HG03558 (cell line): ENCODE measurements at regions not wholly inside any gene's neighbourhood (a gene's known extent, or its start where the extent isn't known, plus 50 kb on each side); places are given as distances from the start of the nearest gene placed in this dataset.

Experiments
- ATAC-seq: cut with Tn5 transposase; IDR thresholded peaks from one replicate; pipeline ENCODE4 v1.9.1; 2021; ENCODE audit warnings: moderate number of reproducible peaks; ENCODE audit not compliant: unreplicated experiment; ENCODE audit errors: extremely low read depth

DNA sequence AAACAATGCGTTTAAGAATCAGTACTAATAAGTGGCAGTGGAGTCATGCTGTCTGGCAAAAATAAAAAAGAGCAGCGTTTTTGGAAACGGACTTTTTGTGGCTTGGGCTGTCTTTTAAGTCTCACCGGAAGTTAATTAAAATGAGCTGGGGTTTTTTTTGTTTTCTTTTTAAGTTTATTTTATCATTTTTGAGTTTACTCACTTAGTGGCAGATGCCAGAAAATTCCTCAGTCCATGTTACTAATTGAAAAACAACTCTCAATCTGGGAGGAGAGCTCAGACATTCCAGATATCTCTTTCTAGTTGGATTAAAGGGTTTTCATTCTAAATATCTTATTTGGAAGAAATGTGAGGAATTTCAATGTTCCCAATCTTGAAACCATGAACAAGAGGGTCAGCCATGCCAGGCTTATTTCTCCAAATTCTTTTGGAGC, 133.8 kb upstream of the AGR3 start:
- ATAC-seq = no peak

DNA sequence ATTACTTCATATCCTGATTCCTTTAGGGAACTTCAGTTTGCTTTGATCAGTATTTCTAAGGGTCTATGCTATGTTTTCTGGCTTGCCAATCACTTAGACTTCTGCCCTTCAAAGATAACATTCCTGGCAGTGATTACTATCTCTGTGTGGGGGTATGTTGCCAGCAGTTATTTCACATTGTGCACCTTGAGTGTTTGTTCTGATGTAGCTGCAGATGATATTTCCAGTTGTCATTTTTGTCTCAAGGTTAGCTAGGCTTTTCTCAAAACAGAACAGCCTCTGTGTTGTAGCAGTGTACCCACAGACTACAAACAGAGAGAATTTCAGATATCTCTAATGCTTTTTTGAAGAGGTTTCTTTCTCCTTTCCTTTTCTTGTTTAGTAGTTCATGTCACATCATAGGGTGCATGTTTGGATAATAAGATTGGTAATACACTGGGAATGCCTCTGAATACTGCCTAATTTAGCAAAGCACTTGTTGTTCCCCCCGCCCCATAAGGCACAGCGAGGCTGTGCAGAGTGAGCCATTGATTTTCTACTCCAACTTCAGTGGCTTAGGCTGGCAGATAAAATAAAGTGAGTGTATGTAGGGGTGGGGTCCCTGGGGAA, 134.7 kb upstream of the AGR3 start:
- no peak for ATAC-seq

DNA sequence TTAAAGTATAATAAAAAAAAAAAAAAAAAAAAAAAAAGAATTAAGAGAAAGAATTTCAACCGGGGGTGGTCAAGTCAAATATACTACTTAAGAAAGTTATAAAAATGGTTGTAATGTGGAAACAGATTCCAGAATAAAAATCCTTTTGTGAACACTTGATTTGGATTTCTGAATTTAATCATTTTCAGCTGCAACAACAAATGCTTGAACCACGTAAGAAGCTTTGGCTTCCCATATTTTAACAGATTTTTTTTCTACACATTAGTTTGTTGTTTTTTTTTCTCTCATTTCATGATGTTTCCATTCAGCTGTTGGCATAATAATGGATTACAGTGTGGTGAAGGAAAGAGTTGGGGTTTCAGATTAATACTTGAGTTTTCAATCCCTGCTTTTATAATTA, 137.3 kb upstream of the AGR3 start:
- ATAC-seq = no peak

DNA sequence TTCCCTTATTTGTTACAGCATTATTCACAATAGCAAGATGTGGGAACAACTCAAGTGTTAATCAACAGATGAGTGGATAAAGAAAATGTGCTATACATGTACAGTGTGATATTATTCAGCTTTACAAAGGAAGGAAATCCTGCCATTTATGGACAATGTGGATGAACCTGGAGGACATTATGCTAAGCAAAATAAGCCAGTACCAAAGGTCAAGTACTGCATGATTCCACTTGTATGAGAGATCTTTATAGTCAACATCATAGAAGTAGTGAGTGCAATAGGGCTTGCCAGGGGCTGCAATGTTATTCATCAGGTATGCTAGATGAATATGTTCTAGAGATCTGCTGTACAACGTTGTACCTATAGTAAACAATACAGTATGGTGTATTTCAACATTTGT, 138.5 kb upstream of the AGR3 start:
- ATAC-seq = no peak

DNA sequence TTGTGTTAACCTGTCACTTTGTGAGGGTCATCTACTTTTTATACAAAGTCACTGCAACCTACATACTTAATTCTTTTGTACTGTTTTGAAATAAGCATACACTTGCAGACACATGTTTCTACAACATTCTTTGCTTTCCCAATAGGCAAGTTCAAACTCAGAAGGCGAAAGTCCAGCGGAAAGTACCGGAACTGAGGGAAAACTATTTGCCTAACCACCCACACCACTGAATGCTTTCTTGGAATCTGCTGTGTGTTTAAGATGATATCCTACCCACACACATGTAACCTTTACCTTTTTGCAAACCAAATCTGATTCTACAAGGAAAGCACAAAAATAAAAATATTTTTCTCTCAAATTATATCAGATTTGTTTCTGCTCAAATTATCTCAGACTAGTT, 139.4 kb upstream of the AGR3 start:
- no peak for ATAC-seq

- ATAC-seq = no peak
These were observed 141.1 kb upstream of the AGR3 start for GRCh38 chr7:17022920-17023319.

- no peak for ATAC-seq
These were observed 144.5 kb upstream of the AGR3 start for GRCh38 chr7:17026269-17026668.

GRCh38 chr7:17027143-17027788, 145.5 kb upstream of the AGR3 start:
- ATAC-seq = no peak

- no peak for ATAC-seq
These were observed 146.0 kb upstream of the AGR3 start for GRCh38 chr7:17027789-17028152.

- no peak for ATAC-seq
These were observed 147.4 kb upstream of the AGR3 start for GRCh38 chr7:17029150-17029549.

DNA sequence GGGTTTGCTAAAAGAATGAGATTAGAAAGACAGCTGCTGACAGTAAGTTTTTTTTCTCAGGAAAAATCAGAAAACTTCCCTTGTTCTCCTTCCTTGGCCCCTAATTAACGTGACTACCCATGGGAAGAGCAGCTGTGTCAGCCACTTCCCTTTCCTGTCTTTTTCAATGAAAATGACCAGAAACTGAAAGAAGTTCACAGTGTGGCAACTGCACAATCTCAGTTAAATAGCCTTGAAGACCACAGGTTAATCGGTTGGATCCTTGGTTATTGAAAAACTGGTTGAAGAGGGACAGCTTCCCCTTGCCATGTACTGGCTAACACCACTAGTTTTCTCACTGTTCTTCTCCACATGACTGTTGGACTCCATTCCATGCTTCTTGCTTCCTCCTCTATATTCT, 148.8 kb upstream of the AGR3 start:
- no peak for ATAC-seq

DNA sequence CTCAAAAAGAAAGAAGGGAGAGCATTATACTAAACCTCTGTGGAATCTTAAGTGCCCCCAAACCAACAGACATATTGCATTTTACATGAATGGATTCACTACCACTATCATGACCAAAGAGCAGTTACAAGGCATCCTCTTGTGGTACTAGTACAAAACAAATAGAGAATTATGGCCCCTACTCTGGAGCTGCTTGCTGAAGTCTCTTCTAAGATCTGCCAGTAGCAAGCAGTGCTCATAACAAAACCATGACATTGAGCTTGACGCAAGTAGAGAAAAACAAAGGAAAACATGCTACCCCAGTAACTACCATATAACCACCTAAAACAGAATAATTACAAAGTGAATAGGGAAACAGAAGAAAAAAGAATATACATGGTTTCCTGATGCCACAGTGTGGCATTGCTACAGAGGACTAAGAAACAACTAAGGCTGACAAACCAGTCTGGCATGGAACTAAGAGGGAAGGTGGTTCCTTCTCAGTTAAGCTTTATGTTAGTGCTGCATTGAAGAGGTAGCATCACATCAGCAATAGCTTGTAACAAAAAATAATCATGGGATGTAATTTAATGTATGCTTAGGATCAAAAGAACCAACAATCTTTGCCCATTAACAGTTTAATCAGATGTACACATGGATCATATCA, 150.2 kb upstream of the AGR3 start:
- ATAC-seq = no peak

- ATAC-seq = no peak
These were observed 151.5 kb upstream of the AGR3 start for GRCh38 chr7:17033245-17033644.

- ATAC-seq = no peak
These were observed 154.8 kb upstream of the AGR3 start for GRCh38 chr7:17036584-17036983.

DNA sequence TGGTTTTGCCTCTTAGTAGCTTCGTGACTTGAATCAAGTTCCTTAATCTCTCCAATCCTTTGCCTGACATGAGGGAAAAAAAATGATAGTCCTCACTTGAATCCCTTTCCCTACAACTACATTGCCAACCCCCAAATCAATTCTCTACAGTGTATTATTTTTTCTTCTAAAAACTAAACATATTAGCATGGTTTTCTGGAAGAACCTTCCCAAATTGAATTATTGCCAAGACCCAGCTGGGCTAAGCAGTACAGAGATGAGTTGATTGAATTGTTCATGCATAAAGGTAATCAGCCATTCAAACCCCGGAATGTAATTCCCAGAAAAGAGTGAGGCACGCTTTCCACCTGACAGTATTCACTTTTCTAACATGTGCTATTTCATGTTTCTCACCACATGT, 155.6 kb upstream of the AGR3 start:
- ATAC-seq = no peak

- ATAC-seq = no peak
These were observed 156.5 kb upstream of the AGR3 start for GRCh38 chr7:17038160-17038782.

GRCh38 chr7:17038783-17039170, 157.0 kb upstream of the AGR3 start:
- no peak for ATAC-seq

- ATAC-seq = no peak
These were observed 157.6 kb upstream of the AGR3 start for GRCh38 chr7:17039372-17039771.

DNA sequence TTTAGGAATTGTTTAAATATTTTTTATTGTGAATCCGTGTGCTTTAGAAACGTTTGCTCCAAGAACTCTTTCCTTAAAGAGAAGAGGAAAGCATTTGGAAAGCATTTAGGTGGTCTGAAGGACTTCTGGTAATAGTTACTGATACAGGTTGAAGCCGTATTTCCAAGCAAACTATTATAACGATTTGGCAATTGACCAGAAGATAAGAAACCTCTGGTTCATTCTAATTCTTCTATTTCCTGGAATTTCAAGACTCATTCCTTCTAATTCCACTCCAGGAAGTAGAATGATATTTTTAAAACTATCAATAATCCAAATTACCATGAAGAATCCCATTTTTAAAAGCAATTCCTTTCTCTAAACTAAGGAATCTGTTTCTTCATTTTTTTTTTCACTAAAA, 158.9 kb upstream of the AGR3 start:
- no peak for ATAC-seq

DNA sequence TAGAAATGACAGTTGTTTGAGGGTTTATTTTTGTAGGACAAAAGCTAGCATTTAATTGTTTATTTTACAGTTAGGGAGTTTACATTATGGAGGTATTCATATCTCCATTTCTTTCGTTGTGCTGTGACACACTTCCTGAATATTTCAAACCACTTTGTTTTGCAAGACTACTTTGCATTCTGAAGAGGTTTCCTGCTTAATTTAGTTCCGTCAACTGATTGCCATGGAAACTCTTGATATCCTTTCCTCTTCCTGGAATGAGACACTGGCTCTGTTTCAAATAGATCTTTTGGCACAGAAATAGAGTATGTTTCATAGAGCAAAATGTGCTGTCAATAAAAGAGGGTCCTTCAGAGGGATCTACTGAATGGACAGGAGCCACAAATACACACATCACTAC, 159.5 kb upstream of the AGR3 start:
- ATAC-seq = no peak

GRCh38 chr7:17042211-17042610, 160.4 kb upstream of the AGR3 start:
- no peak for ATAC-seq
